ENCODE measurements at regions not wholly inside any gene's neighbourhood (a gene's known extent, or its start where the extent isn't known, plus 50 kb on each side); places are given as distances from the start of the nearest gene placed in this dataset.

GRCh38 chr14:61876362-61877034, 114.3 kb downstream of the SNAPC1 start:
- Histone ChIP-seq H3K36me3 (no peaks in the 10 kb centered on the region), H3K4me3 (ENCODE audit: low read depth, low read length) (no peak overlapping the region), H3K27me3 (ENCODE audit: insufficient read depth, low read depth, severe bottlenecking) (no peaks in the 10 kb centered on the region), H3K9me3 (ENCODE audit: severe bottlenecking) (no peaks in the 10 kb centered on the region), H3K27ac (no peak overlapping the region)
- DNase-seq = no peak
- no peak for TF ChIP-seq CTCF (IDR thresholded peaks at IDR 0.05; ENCODE audit: low read depth, low read length)

- Histone ChIP-seq H3K4me3 (ENCODE audit: low read depth, low read length) (no peak overlapping the region), H3K27ac (no peak overlapping the region), H3K27me3 (ENCODE audit: insufficient read depth, low read depth, severe bottlenecking) (no peaks in the 10 kb centered on the region), H3K9me3 (ENCODE audit: severe bottlenecking) (no peaks in the 10 kb centered on the region), H3K36me3 (no peaks in the 10 kb centered on the region)
- TF ChIP-seq CTCF (IDR thresholded peaks at IDR 0.05; ENCODE audit: low read depth, low read length) = no peak
- DNase-seq = no peak
These were observed 114.8 kb downstream of the SNAPC1 start for GRCh38 chr14:61877035-61877390.

- Histone ChIP-seq H3K4me3 (ENCODE audit: low read depth, low read length) (no peak overlapping the region), H3K27me3 (ENCODE audit: insufficient read depth, low read depth, severe bottlenecking) (no peaks in the 10 kb centered on the region), H3K36me3 (no peaks in the 10 kb centered on the region), H3K9me3 (ENCODE audit: severe bottlenecking) (no peaks in the 10 kb centered on the region), H3K27ac (no peak overlapping the region)
- no peak for TF ChIP-seq CTCF (IDR thresholded peaks at IDR 0.05; ENCODE audit: low read depth, low read length)
- DNase-seq = no peak
These were observed 115.5 kb downstream of the SNAPC1 start for GRCh38 chr14:61877768-61878167.

GRCh38 chr14:61878931-61879330, 116.7 kb downstream of the SNAPC1 start:
- Histone ChIP-seq H3K4me3 (ENCODE audit: low read depth, low read length) (no peak overlapping the region), H3K36me3 (no peaks in the 10 kb centered on the region), H3K27ac (no peak overlapping the region), H3K27me3 (ENCODE audit: insufficient read depth, low read depth, severe bottlenecking) (no peaks in the 10 kb centered on the region), H3K9me3 (ENCODE audit: severe bottlenecking) (no peaks in the 10 kb centered on the region)
- DNase-seq = no peak
- no peak for TF ChIP-seq CTCF (IDR thresholded peaks at IDR 0.05; ENCODE audit: low read depth, low read length)

- no peak for DNase-seq
- H3K27ac ChIP-seq = no peak overlapping the region
- no peaks in the 10 kb centered on the region for H3K36me3 ChIP-seq
- H3K4me3 ChIP-seq (ENCODE audit: low read depth, low read length) = no peak overlapping the region
- H3K9me3 ChIP-seq (ENCODE audit: severe bottlenecking) = no peaks in the 10 kb centered on the region
- no peaks in the 10 kb centered on the region for H3K27me3 ChIP-seq (ENCODE audit: insufficient read depth, low read depth, severe bottlenecking)
- no peak for TF ChIP-seq CTCF (IDR thresholded peaks at IDR 0.05; ENCODE audit: low read depth, low read length)
These were observed 118.8 kb downstream of the SNAPC1 start for GRCh38 chr14:61881046-61881445.

GRCh38 chr14:61884711-61885110, 122.5 kb downstream of the SNAPC1 start:
- no peak overlapping the region for H3K4me3 ChIP-seq (ENCODE audit: low read depth, low read length)

More at GRCh38 chr14:61884711-61885110, 122.5 kb downstream of the SNAPC1 start:
- Histone ChIP-seq H3K9me3 (ENCODE audit: severe bottlenecking) (no peaks in the 10 kb centered on the region), H3K36me3 (no peaks in the 10 kb centered on the region), H3K27ac (no peak overlapping the region), H3K27me3 (ENCODE audit: insufficient read depth, low read depth, severe bottlenecking) (no peaks in the 10 kb centered on the region)
- DNase-seq = no peak
- TF ChIP-seq CTCF (IDR thresholded peaks at IDR 0.05; ENCODE audit: low read depth, low read length) = no peak
